GM18867 (cell line): ENCODE measurements at regions not wholly inside any gene's neighbourhood (a gene's known extent, or its start where the extent isn't known, plus 50 kb on each side); places are given as distances from the start of the nearest gene placed in this dataset.

Experiments used
- ATAC-seq: cut with Tn5 transposase; IDR thresholded peaks from one replicate; pipeline ENCODE4 v1.9.1; 2021; ENCODE audit warnings: mild to moderate bottlenecking, moderate library complexity; ENCODE audit not compliant: unreplicated experiment

GRCh38 chr2:128368437-128369107 is 49.9 kb upstream of the HS6ST1 start:
- no peak for ATAC-seq

- ATAC-seq: no peak
Observed at GRCh38 chr2:128369108-128369555, 50.5 kb upstream of the HS6ST1 start.

- no peak for ATAC-seq
Observed at GRCh38 chr2:128369602-128370467, 51.2 kb upstream of the HS6ST1 start.

GRCh38 chr2:128370468-128371247 is 52.0 kb upstream of the HS6ST1 start:
- ATAC-seq: no peak

GRCh38 chr2:128371248-128371630 is 52.6 kb upstream of the HS6ST1 start:
- ATAC-seq: no peak

- ATAC-seq: peak; percentile 67
Observed at GRCh38 chr2:128371648-128372345, 53.1 kb upstream of the HS6ST1 start.

GRCh38 chr2:128372621-128373341 is 54.1 kb upstream of the HS6ST1 start:
- peak; percentile 50 for ATAC-seq

- ATAC-seq: no peak
Observed at GRCh38 chr2:128373451-128374000, 54.9 kb upstream of the HS6ST1 start.

- no peak for ATAC-seq
Observed at GRCh38 chr2:128374001-128374710, 55.5 kb upstream of the HS6ST1 start.

GRCh38 chr2:128374711-128375413 is 56.2 kb upstream of the HS6ST1 start:
- ATAC-seq: no peak

GRCh38 chr2:128375454-128375853 is 56.8 kb upstream of the HS6ST1 start:
- no peak for ATAC-seq

- no peak for ATAC-seq
Observed at GRCh38 chr2:128376241-128377041, 57.8 kb upstream of the HS6ST1 start.

- no peak for ATAC-seq
Observed at GRCh38 chr2:128377071-128377910, 58.6 kb upstream of the HS6ST1 start.

- ATAC-seq: no peak
Observed at GRCh38 chr2:128378231-128379020, 59.8 kb upstream of the HS6ST1 start.

GRCh38 chr2:128379021-128380015 is 60.6 kb upstream of the HS6ST1 start:
- no peak for ATAC-seq
